ENCODE measurements at regions not wholly inside any gene's neighbourhood (a gene's known extent, or its start where the extent isn't known, plus 50 kb on each side); places are given as distances from the start of the nearest gene placed in this dataset.
"Not testable (repeated sequence)": the region's sequence is repeated elsewhere in the genome, so short reads cannot be mapped to it uniquely, and the experiment has no call there.

- no peak for DNase-seq (ENCODE audit: low read depth in 2 of 2)
These were observed 73.2 kb downstream of the ZIC4 start for GRCh38 chr3:147333098-147333497.

DNA sequence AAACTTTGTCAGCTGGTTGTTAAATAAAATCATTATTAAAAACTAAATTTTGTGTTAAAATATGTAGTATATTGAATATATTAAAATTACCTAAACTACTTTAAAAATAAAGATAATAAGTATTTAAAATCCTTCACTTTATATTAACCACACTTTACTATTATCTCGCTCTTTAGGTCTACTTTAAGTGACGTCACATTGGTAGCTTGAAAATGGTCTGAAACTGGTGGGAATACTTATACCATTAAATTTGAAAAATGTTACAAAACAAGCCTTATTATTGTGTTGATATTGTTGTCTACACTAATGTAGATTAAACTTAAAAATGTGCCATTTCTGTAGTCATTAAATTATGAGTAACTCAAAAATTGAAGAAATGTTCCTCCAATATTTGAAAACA lies 77.6 kb downstream of the ZIC4 start:
- DNase-seq (ENCODE audit: low read depth in 2 of 2): no peak

DNA sequence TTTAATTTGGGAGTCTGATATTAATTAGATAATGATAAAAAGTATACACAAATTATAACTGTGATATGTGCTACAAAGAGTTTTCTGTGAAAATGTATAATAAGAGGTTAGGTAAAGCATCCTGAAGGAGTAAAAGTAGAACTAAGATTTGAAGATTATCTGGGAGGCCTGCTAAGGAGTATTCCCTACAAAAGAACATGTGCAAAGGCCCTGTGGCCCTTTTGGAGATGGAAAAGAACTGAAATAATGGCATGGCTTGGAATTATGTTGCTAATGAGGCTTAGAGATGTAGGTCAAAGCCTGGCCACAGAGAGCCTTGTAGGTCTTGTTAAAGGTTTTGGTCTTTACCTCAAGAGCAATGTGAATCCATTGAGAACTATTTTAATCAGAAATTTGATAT lies 82.0 kb downstream of the ZIC4 start:
- DNase-seq (ENCODE audit: low read depth in 2 of 2): no peak

DNA sequence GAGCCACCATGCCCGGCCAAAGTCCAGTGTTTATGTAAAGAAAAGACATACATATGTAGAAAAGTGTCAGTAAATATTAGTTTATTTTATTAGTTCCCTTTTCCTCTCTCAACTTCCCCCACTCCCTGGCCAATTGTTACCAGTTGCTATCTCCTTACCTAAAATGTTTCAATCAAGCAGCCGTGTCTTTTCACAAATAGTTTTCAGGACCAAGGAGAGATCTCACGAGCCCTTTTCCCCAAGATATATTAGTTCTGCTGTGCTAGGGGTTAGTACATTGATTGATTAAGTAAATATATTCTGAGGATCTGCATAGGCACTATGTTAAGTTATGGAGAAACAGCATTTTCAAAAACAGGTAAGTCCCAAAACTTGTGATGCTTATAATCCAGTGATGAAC lies 87.4 kb downstream of the ZIC4 start:
- no peak for DNase-seq (ENCODE audit: low read depth in 2 of 2)

GRCh38 chr3:147317080-147317479 lies 89.3 kb downstream of the ZIC4 start:
- DNase-seq (ENCODE audit: low read depth in 2 of 2): not testable (repeated sequence)

- no peak for DNase-seq (ENCODE audit: low read depth in 2 of 2)
These were observed 92.8 kb downstream of the ZIC4 start for GRCh38 chr3:147313513-147313912.

DNA sequence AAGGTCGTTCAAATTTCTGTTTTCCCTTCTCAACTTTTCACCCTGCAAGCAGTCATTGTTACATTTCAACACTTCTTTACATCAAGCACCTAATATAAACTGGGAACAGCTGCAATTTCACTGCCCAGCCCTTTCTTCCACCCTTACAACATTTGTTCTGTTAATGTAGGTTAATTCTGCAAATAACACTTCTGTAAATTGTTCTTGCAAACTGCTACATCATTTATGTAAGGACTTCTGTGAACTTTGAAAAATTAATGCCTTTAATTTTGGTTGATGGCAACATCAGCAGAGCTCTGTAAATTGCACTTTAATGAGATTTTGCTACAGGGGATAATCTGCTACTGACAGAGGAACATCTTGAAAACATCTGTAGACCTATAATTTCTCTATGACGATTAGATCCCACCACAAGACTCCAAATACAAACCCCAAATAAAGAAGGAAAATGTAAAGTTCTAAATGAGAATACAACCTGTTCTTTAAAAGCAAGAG lies 93.5 kb downstream of the ZIC4 start:
- no peak for DNase-seq (ENCODE audit: low read depth in 2 of 2)

- DNase-seq (ENCODE audit: low read depth in 2 of 2): no peak
These were observed 94.6 kb downstream of the ZIC4 start for GRCh38 chr3:147311716-147312115.

DNA sequence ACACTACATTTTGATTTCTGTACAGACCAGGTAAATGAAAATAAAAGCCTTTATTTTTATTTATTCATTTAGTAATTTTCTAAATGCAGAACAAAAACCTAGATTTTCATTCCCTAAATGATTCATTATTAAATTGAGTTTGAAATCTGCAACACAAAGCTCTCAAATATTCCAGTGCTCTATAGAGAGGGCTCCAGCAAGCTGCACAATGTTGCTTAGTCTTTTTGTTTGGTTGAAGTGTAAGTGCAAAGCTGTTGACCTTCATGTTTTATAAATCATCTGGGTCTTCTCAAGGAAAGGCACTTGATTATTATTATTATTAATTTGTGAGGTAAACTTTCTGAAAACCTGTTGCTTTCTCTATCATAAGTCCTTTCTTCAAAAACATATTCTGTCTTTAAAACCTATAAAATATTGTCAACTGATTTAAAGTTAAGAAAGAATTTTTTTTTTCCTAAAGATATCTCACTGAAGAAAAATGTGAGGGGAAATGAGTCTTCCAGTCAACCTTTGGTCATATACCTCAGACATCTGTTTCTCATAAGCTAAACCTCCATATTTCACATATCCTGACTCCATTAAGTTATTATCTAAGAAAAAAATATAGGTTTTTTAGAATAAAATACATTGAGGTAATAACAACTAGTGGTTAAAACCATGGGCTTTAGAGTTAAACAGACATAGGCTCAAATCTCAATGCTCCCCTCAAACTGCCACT lies 100.7 kb downstream of the ZIC4 start:
- DNase-seq (ENCODE audit: low read depth in 2 of 2): no peak

- no peak for DNase-seq (ENCODE audit: low read depth in 2 of 2)
These were observed 101.6 kb downstream of the ZIC4 start for GRCh38 chr3:147304756-147305155.

DNA sequence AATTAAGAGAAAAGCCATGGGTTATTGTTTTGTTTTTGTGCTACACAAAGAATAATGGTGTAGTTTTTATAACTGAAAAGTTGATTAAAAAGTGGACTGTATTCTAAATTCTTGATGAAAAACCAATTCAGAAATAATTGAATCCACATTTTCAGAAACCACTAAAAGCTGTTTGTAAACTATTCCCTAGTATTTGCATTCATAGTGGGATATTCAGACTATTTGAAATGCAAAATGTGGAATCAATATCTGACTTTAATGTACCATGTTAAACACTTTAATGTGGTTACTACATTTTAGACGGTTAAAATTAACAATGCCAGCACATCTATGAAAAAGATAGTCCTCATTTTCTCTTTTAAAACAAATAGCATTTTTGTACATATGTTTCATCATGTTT lies 104.6 kb downstream of the ZIC4 start:
- no peak for DNase-seq (ENCODE audit: low read depth in 2 of 2)

DNA sequence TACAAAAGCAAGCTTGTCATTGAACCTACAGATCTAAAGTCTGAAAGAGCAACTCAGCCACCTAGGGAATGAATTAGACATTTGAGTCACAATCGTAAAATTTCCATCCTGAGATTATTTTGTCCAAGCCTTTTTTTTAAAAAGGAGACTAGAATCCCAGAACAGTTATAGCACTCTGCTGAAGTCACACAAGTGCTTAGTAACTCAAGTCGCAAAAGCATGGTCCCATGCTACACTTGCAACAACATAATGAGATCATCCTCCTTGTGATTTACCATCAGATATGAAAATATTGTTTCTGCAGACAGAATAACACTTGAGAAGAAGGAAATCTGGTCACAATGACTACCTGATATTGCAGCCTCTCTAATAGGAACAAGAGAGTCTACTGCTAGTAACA lies 106.7 kb downstream of the ZIC4 start:
- DNase-seq (ENCODE audit: low read depth in 2 of 2): no peak

DNA sequence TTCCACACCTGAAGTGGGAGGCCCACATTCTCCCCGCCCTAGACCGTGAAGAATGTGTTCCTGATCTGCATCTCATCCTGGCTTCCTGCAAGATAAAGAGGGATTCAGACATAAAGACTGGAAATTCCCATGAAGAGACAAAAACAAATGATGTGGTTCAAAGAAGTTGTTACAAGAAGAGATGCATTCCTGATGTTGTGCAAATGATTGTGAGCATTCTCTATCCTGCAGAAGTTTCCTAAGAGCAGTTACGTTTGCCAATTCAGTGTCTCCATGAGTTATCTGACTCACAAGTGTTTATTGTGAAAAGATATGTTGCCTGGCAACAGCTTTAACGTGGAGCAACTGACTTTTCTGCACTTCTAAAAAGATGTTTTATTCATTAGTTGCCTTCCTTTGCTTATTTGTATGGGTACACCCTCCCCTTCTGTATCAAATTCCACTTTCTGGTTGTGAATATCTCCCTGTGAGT lies 107.8 kb downstream of the ZIC4 start:
- DNase-seq (ENCODE audit: low read depth in 2 of 2): no peak

GRCh38 chr3:147297761-147298350 lies 108.5 kb downstream of the ZIC4 start:
- no peak for DNase-seq (ENCODE audit: low read depth in 2 of 2)

DNA sequence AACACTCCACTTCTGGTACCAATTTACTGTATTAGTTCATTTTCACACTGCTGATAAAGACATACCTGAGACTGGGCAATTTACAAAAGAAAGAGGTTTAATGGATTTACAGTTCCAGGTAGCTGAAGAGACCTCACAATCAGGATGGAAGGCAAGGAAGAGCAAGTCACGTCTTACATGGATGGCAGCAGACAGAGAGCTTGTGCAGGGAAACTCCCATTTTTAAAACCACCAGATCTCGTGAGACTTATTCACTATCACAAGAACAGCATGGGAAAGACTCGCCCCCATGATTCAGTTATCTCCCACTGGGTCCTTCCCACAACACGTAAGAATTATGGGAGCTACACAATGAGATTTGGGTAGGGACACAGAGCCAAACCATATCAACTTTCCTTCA lies 119.0 kb downstream of the ZIC4 start:
- not testable (repeated sequence) for DNase-seq (ENCODE audit: low read depth in 2 of 2)

- no peak for DNase-seq (ENCODE audit: low read depth in 2 of 2)
These were observed 136.4 kb downstream of the ZIC4 start for GRCh38 chr3:147269907-147270306.

- DNase-seq (ENCODE audit: low read depth in 2 of 2): no peak
These were observed 138.9 kb downstream of the ZIC4 start for GRCh38 chr3:147267434-147267833.

GRCh38 chr3:147257944-147258343 lies 148.4 kb downstream of the ZIC4 start:
- DNase-seq (ENCODE audit: low read depth in 2 of 2): no peak

DNA sequence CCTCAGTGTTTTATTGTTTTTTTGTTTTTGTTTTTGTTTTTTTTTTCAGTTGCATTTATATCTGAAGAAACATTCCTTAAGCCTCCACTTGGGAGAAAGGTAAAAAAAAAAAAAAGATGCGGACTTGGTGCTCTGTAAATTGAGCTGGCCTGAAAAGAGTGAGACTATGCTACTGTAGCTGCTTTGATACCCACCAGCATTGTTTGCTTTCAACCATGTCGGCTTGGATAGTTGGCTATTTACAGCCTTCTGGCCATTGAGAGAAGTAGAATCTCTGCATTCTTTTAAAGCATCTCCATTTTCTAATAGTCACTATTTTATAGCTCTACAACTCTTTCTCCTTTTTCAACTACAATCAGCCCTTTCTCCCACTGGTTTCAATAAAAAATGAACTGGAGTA lies 149.6 kb downstream of the ZIC4 start:
- DNase-seq (ENCODE audit: low read depth in 2 of 2): no peak

- no peak for DNase-seq (ENCODE audit: low read depth in 2 of 2)
These were observed 159.4 kb downstream of the ZIC4 start for GRCh38 chr3:147246906-147247305.

DNA sequence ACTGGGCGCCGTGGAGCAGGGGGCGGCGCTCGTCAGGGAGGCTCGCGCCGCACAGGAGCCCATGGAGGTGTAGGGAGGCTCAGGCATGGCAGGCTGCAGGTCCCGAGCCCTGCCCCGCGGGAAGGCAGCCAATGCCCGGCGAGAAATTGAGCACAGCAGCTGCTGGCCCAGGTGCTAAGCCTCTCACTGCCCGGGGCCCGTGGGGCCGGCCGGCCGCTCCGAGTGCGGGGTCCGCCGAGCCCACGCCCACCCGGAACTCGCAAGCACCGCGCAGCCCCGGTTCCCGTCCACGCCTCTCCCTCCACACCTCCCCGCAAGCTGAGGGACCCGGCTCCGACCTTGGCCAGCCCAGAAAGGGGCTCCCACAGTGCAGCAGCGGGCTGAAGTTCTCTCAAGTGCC lies 160.7 kb downstream of the ZIC4 start:
- DNase-seq (ENCODE audit: low read depth in 2 of 2): not testable (repeated sequence)

DNA sequence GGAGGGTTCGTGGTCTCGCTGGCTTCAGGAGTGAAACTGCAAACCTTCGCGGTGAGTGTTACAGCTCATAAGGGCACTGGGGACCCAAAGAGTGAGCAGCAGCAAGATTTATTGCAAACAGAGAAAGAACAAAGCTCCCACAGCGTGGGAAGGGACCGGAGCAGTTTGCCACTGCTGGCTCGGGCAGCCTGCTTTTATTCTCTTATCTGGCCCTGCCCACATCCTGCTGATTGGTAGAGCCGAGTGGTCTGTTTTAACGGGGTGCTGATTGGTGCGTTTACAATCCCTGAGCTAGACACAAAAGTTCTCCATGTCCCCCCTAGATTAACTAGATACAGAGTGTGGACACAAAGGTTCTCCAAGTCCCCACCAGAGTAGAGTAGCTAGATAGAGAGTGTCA lies 161.3 kb downstream of the ZIC4 start:
- DNase-seq (ENCODE audit: low read depth in 2 of 2): not testable (repeated sequence)

- no peak for DNase-seq (ENCODE audit: low read depth in 2 of 2)
These were observed 161.9 kb downstream of the ZIC4 start for GRCh38 chr3:147244397-147244796.

DNA sequence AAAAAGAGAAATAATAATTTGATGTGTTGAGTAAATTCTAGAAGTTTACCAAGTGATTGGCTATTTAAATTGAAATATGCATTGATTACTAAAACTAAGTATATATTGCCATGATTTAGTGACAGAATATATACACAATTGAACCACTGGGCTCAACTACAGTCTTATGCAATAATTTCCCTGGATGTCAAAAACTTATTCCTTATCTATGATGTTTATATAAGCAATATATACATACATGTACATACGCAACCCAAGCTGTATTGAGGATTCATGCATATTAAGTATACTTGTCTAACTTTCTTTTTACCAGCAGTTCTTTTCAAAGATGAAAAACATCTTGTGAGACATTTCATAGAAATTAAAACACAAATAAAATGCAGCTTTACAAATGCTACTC lies 165.8 kb downstream of the ZIC4 start:
- DNase-seq (ENCODE audit: low read depth in 2 of 2): no peak

Measured in stimulated activated CD4-positive, alpha-beta T cell treated with anti-CD3 and anti-CD28 coated beads, Interleukin-4, amount 100 ng/mL, for 48 hours (primary cell).